ENCODE measurements at regions not wholly inside any gene's neighbourhood (a gene's known extent, or its start where the extent isn't known, plus 50 kb on each side); places are given as distances from the start of the nearest gene placed in this dataset.
A peak's percentile ranks its signal among the peaks of the same experiment; 100 is the strongest.

GRCh38 chr22:25366876-25367466 lies 147.5 kb downstream of the CRYBB2 start:
- no peak for ATAC-seq
- BruUV-seq (replicated peaks) = no TSS peak
- POLR2A ChIA-PET = no interaction called here

GRCh38 chr22:25367756-25368155 lies 148.3 kb downstream of the CRYBB2 start:
- Histone ChIP-seq H3K4me1 (ENCODE audit: insufficient read depth, low read length) (peaks cover 10% of the 10 kb centered on the region), H3K9me3 (ENCODE audit: low read length) (no peaks in the 10 kb centered on the region), H3K36me3 (replicated peaks in 1 of 2; ENCODE audit: control insufficient read depth in 1 of 2, insufficient read depth in 2 of 2, low read length in 2 of 2) (peaks cover 3 to 41% of the 10 kb centered on the region in 2 experiments; a peak in 3 of 5 replicates), H3K27ac (ENCODE audit: extremely low read length, insufficient read depth, low read length) (no peak overlapping the region), H3K4me3 (replicated peaks in 1 of 3; ENCODE audit: insufficient read depth in 1 of 3, low read depth in 2 of 3, low read length in 3 of 3) (no peak overlapping the region), H3K27me3 (ENCODE audit: control insufficient read depth in 1 of 2, insufficient read depth in 2 of 2, low read length in 2 of 2) (no peaks in the 10 kb centered on the region), H3K79me2 (ENCODE audit: insufficient read depth, low read length) (peaks cover 8% of the 10 kb centered on the region), H4K20me1 (ENCODE audit: insufficient read depth, low read length) (peaks cover 7% of the 10 kb centered on the region; the same call in 1 of the 2 replicates), H2AFZ (ENCODE audit: low read length) (no peak overlapping the region), H3K4me2 (ENCODE audit: low read depth, low read length) (no peak overlapping the region), H3K9ac (ENCODE audit: insufficient read depth, low read depth, low read length) (no peak overlapping the region)
- ChIA-PET POLR2A (no interaction called here), CTCF (ENCODE audit: low intra/inter-chr PET ratio, low total read pairs) (no interaction called here)
- no TSS peak for BruUV-seq (replicated peaks)
- 97% methylated on average over 15 of the region's 18 CpGs for WGBS (ENCODE audit: low lambda C conversion rate)
- in situ Hi-C loops (cut with HindIII; ENCODE audit: extremely low pct_ligation_motif_present, low pct_unique_long_range_greater_than_20kb) = no loop called here
- intact Hi-C loops (cut with micrococcal nuclease; ENCODE audit: unreplicated experiment) = no loop called here
- FAIRE-seq = no peak
- no peak for ATAC-seq
- no peak for DNase-seq (ENCODE audit: low spot score)
- TF ChIP-seq ZNF318 (CRISPR knock-in tag; IDR thresholded peaks at IDR 0.05) (no peak), RNF2 (conservative IDR thresholded peaks at IDR 0.05; ENCODE audit: low read depth) (no peak)

More at GRCh38 chr22:25366876-25367466, 147.5 kb downstream of the CRYBB2 start:
- Histone ChIP-seq H3K79me2 (ENCODE audit: insufficient read depth, low read length) (peaks cover 8% of the 10 kb centered on the region), H3K4me3 (replicated peaks in 1 of 3; ENCODE audit: insufficient read depth in 1 of 3, low read depth in 2 of 3, low read length in 3 of 3) (no peak overlapping the region), H2AFZ (ENCODE audit: low read length) (no peak overlapping the region), H3K27me3 (ENCODE audit: control insufficient read depth in 1 of 2, insufficient read depth in 2 of 2, low read length in 2 of 2) (no peaks in the 10 kb centered on the region), H3K27ac (ENCODE audit: extremely low read length, insufficient read depth, low read length) (no peak overlapping the region), H3K4me2 (ENCODE audit: low read depth, low read length) (no peak overlapping the region), H3K9me3 (ENCODE audit: low read length) (no peaks in the 10 kb centered on the region), H3K36me3 (replicated peaks in 1 of 2; ENCODE audit: control insufficient read depth in 1 of 2, insufficient read depth in 2 of 2, low read length in 2 of 2) (peaks cover 3 to 41% of the 10 kb centered on the region in 2 experiments; a peak in 3 of 5 replicates), H3K4me1 (ENCODE audit: insufficient read depth, low read length) (peaks cover 3% of the 10 kb centered on the region; the same call in 1 of the 2 replicates), H3K9ac (ENCODE audit: insufficient read depth, low read depth, low read length) (no peak overlapping the region), H4K20me1 (ENCODE audit: insufficient read depth, low read length) (peaks cover 15% of the 10 kb centered on the region; the same call in 1 of the 2 replicates)
- 98% methylated on average over 18 of the region's 20 CpGs for WGBS (ENCODE audit: low lambda C conversion rate)
- DNase-seq (ENCODE audit: low spot score) (no peak), FAIRE-seq (no peak)
- CTCF ChIA-PET (ENCODE audit: low intra/inter-chr PET ratio, low total read pairs) = no interaction called here
- intact Hi-C loops (cut with micrococcal nuclease; ENCODE audit: unreplicated experiment) = no loop called here
- in situ Hi-C loops (cut with HindIII; ENCODE audit: extremely low pct_ligation_motif_present, low pct_unique_long_range_greater_than_20kb) = no loop called here
- TF ChIP-seq IRF9 (CRISPR knock-in tag; IDR thresholded peaks at IDR 0.05; ENCODE audit: borderline replicate concordance) (no peak), ZNF263 (CRISPR knock-in tag; IDR thresholded peaks at IDR 0.05) (peak; percentile 52; the same call in 1 of the 2 replicates)

All from HepG2 (cell line).